ENCODE measurements at regions not wholly inside any gene's neighbourhood (a gene's known extent, or its start where the extent isn't known, plus 50 kb on each side); places are given as distances from the start of the nearest gene placed in this dataset.

DNA sequence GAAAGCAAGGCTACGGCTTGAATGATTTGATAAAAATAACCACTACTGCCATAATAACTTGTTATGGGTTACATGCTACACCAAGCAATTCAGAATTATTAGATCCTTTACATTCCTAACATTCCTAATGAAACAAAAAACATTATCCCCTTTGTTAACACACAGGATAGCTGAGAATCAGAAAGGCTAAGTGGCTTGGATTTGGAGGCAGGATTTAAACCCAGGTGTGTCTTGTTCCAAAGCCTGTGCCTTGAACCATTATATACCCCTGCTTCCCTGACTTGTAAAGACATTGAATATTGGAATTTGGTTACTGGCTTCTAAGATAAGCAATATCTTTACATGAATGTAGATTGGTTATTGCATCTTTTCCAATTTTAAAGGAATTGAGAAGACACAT lies 417.1 kb upstream of the GOLIM4 start:
- Histone ChIP-seq H3K4me3 (replicated peaks; ENCODE audit: insufficient read depth, low read length) (no peak overlapping the region), H3K27ac (replicated peaks) (no peak overlapping the region), H3K27me3 (ENCODE audit: insufficient read depth, poor library complexity, severe bottlenecking) (no peaks in the 10 kb centered on the region)
- no peak for DNase-seq (ENCODE audit: low read depth in 1 of 2, low spot score in 1 of 2)
- TF ChIP-seq GABPA (IDR thresholded peaks at IDR 0.05; ENCODE audit: low read depth) (no peak), POLR2AphosphoS5 (IDR thresholded peaks at IDR 0.05; ENCODE audit: low read depth) (no peak), SPI1 (IDR thresholded peaks at IDR 0.05; ENCODE audit: borderline replicate concordance, low read depth) (no peak)
- TF ChIP-seq, protein P1, sequence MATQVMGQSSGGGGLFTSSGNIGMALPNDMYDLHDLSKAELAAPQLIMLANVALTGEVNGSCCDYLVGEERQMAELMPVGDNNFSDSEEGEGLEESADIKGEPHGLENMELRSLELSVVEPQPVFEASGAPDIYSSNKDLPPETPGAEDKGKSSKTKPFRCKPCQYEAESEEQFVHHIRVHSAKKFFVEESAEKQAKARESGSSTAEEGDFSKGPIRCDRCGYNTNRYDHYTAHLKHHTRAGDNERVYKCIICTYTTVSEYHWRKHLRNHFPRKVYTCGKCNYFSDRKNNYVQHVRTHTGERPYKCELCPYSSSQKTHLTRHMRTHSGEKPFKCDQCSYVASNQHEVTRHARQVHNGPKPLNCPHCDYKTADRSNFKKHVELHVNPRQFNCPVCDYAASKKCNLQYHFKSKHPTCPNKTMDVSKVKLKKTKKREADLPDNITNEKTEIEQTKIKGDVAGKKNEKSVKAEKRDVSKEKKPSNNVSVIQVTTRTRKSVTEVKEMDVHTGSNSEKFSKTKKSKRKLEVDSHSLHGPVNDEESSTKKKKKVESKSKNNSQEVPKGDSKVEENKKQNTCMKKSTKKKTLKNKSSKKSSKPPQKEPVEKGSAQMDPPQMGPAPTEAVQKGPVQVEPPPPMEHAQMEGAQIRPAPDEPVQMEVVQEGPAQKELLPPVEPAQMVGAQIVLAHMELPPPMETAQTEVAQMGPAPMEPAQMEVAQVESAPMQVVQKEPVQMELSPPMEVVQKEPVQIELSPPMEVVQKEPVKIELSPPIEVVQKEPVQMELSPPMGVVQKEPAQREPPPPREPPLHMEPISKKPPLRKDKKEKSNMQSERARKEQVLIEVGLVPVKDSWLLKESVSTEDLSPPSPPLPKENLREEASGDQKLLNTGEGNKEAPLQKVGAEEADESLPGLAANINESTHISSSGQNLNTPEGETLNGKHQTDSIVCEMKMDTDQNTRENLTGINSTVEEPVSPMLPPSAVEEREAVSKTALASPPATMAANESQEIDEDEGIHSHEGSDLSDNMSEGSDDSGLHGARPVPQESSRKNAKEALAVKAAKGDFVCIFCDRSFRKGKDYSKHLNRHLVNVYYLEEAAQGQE (IDR thresholded peaks at IDR 0.05; ENCODE audit: insufficient replicate concordance, low read depth) = no peak
- TF ChIP-seq, protein P2, sequence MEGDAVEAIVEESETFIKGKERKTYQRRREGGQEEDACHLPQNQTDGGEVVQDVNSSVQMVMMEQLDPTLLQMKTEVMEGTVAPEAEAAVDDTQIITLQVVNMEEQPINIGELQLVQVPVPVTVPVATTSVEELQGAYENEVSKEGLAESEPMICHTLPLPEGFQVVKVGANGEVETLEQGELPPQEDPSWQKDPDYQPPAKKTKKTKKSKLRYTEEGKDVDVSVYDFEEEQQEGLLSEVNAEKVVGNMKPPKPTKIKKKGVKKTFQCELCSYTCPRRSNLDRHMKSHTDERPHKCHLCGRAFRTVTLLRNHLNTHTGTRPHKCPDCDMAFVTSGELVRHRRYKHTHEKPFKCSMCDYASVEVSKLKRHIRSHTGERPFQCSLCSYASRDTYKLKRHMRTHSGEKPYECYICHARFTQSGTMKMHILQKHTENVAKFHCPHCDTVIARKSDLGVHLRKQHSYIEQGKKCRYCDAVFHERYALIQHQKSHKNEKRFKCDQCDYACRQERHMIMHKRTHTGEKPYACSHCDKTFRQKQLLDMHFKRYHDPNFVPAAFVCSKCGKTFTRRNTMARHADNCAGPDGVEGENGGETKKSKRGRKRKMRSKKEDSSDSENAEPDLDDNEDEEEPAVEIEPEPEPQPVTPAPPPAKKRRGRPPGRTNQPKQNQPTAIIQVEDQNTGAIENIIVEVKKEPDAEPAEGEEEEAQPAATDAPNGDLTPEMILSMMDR (IDR thresholded peaks at IDR 0.05; ENCODE audit: insufficient read depth, low read length) = no peak

DNA sequence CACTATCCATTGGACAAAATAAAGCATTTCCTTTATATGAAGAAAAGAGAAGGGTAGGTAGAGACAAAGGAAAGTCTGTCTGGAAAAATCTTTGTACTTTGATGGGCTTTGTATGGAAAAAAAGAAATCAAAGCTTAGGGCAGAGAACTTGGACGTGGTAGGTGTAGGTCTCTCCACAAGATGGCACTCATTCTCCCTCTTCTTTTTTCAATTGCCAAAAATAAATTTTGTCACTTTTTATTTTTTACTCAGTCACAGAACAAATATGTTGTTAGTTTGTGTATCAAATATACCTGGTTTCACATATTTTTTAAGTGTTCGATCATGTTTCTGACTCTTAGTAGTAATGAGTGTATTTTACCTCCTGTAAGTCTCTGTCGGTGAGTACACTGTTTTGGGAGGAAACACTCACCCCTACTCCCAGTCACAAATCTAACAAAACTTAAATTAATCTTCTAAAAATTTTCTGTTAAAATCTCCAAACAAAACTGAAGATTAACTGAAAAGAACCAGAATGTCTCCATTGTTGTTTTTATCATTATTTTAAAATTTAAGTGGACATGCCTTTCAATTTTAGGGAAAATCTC lies 415.8 kb upstream of the GOLIM4 start:
- Histone ChIP-seq H3K27me3 (ENCODE audit: insufficient read depth, poor library complexity, severe bottlenecking) (no peaks in the 10 kb centered on the region), H3K4me3 (replicated peaks; ENCODE audit: insufficient read depth, low read length) (no peak overlapping the region), H3K27ac (replicated peaks) (no peak overlapping the region)
- no peak for DNase-seq (ENCODE audit: low read depth in 1 of 2, low spot score in 1 of 2)
- no peak for TF ChIP-seq POLR2AphosphoS5 (IDR thresholded peaks at IDR 0.05; ENCODE audit: low read depth)

DNA sequence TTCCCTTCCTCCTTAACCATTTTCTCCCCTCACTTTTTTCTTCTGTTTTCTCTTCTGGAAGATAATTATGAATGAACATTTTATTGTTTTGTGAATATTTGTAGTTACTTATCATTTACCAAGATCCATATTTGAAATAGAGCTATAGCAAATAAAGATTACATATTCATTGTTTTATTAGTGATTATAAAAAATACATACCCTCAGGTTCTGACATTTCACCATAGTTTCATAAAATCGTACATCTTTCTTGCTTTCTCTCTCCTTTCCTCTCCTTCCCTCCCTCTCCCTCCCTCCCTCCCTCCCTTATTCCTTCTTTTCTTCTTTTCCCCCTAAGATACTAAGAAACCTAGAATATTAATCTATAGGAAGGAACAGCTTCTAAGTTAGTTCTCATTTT lies 410.9 kb upstream of the GOLIM4 start:
- no peak overlapping the region for H3K27ac ChIP-seq (replicated peaks)
- no peak for DNase-seq (ENCODE audit: low read depth in 1 of 2, low spot score in 1 of 2)
- H3K27me3 ChIP-seq (ENCODE audit: insufficient read depth, poor library complexity, severe bottlenecking) = no peaks in the 10 kb centered on the region
- H3K4me3 ChIP-seq (replicated peaks; ENCODE audit: insufficient read depth, low read length) = no peak overlapping the region
- TF ChIP-seq SPI1 (IDR thresholded peaks at IDR 0.05; ENCODE audit: borderline replicate concordance, low read depth) = no peak
- TF ChIP-seq, protein P2 (IDR thresholded peaks at IDR 0.05; ENCODE audit: insufficient read depth, low read length) = no peak
- TF ChIP-seq, protein P1 (IDR thresholded peaks at IDR 0.05; ENCODE audit: insufficient replicate concordance, low read depth) = no peak

DNA sequence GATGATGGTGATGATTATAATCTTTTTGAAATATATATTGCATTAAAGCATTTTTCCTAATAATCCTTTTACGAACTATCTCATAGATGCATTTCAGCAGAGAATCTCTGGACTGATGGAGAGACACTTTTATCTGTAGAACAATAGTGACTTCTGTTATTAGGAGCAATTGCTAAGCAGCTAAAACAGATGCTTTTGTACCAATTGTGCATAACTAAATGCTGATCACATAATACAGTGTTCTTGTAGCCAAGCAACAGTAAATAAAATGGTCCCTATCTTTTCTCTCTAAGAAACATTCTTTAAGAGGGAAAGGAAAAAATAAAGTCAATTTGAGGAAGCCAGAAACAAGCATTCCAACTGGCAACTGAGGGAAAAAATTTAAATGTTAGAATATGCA lies 405.8 kb upstream of the GOLIM4 start:
- DNase-seq (ENCODE audit: low read depth in 1 of 2, low spot score in 1 of 2) = no peak
- H3K27ac ChIP-seq (replicated peaks) = no peak overlapping the region
- no peak overlapping the region for H3K4me3 ChIP-seq (replicated peaks; ENCODE audit: insufficient read depth, low read length)
- no peaks in the 10 kb centered on the region for H3K27me3 ChIP-seq (ENCODE audit: insufficient read depth, poor library complexity, severe bottlenecking)
- TF ChIP-seq, protein P2 (IDR thresholded peaks at IDR 0.05; ENCODE audit: insufficient read depth, low read length) = no peak
- no peak for TF ChIP-seq GABPA (IDR thresholded peaks at IDR 0.05; ENCODE audit: low read depth)
- TF ChIP-seq POLR2AphosphoS5 (IDR thresholded peaks at IDR 0.05; ENCODE audit: low read depth) = no peak
- TF ChIP-seq, protein P1 (IDR thresholded peaks at IDR 0.05; ENCODE audit: insufficient replicate concordance, low read depth) = no peak
- TF ChIP-seq SPI1 (IDR thresholded peaks at IDR 0.05; ENCODE audit: borderline replicate concordance, low read depth) = no peak

Data from HL-60 (cell line).